Superior temporal gyrus (tissue), 1 donor: ENCODE measurements at regions not wholly inside any gene's neighbourhood (a gene's known extent, or its start where the extent isn't known, plus 50 kb on each side); places are given as distances from the start of the nearest gene placed in this dataset.
"Not testable (repeated sequence)": the region's sequence is repeated elsewhere in the genome, so short reads cannot be mapped to it uniquely, and the experiment has no call there.

Source experiments
- DNase-seq: peaks from one replicate; pipeline ENCODE4 v3.0.0-alpha.2; 2016; ENCODE audit errors: extremely low spot score

DNA sequence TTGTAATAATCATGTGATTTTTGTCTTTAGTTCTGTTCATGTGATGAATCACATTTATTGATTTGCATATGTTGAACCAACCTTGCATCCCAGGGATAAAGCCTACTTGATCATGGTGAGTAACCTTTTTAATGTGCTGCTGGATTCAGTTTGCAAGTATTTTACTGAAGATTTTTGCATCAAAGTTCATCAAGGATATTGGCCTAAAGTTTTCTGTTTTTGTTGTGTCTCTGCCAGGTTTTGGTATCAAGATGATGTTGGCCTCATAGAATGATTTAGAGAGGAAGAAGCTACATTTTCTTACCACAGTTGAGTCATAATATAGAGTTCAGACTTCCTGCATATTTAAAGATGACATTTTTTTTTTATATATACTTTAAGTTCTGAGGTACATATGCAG, 455.9 kb downstream of the PLPP3 start:
- DNase-seq: no peak

DNA sequence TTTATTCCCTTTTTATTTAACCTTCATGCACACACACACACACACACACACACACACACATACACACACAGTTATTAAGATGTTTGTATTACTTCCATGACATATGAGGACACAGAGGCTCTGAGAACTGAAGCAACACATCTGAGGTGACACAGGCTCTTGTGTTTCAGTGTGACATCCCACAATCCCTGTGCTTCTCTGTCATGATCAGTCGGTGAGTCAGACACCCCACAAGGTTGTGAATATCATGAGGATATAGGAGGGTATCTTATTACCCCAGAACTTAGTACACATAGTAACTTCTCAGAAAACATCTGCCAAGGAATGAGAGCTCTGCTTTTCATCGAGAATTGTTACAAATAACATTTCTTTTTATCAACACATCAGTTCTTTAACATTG, 459.3 kb downstream of the PLPP3 start:
- no peak for DNase-seq

GRCh38 chr1:56118676-56119075, 460.7 kb downstream of the PLPP3 start:
- not testable (repeated sequence) for DNase-seq

GRCh38 chr1:56115701-56116100, 463.7 kb downstream of the PLPP3 start:
- DNase-seq: no peak

- DNase-seq: no peak
Observed at GRCh38 chr1:56113679-56114078, 465.7 kb downstream of the PLPP3 start.

DNA sequence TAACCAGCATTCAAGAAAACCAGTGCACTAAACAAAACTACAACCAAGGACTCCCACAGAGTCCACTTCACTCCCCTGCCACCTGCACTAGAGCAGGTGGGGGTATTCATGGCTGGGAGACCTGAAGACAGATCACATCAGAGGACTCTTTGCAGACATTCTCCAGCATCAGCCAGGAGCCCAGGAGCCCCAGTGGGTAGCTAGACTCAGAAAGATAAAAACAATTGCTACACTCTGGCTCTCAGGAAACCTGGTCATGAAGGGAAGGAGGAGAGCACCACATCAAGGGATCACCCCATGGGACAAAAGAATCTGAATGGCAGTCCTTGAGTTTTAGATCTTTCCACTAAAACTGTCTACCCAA, 472.1 kb downstream of the PLPP3 start:
- DNase-seq: no peak

- DNase-seq: no peak
Observed at GRCh38 chr1:56106531-56107274, 472.7 kb downstream of the PLPP3 start.

DNA sequence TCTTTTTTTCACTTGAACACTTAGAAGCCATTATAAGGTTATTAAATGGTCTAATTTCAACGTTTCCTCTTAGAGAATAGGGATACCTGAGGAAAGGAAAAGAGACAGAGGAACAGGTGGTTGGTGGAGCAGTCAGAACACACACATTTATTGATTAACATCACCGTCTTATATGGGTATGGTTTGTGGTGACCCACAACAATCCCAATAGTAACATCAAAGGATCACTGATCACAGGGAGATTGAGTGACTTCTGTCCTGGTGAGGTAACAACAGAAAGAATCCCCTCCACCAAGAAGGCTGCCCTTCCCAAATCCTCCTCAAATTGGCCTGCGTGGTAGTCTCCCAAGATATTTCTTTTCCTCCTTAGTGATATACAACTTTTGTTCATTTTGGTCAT, 474.0 kb downstream of the PLPP3 start:
- no peak for DNase-seq

DNA sequence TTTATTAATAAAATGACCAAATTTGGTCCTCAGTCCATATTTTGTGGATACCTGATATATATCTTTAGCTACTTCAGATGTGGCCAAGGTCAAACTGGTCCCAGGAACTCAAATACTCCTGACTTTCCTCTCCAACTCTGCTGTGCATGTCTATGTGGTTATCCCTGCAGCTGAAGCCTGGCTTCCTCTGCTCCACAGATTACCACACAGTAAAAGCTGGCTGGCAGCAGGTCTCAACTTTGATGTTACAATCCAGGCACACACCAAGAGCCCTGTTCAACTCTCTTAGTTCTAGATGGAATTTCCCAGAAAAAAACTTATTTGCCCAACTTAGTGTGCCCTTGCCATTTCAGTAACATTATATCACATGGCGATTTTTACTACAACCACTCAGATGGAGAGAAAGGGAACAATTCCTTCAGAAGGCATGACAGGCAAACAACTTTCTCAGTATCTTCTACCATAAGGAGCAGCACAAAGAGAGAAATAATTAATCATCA, 479.5 kb downstream of the PLPP3 start:
- no peak for DNase-seq

DNA sequence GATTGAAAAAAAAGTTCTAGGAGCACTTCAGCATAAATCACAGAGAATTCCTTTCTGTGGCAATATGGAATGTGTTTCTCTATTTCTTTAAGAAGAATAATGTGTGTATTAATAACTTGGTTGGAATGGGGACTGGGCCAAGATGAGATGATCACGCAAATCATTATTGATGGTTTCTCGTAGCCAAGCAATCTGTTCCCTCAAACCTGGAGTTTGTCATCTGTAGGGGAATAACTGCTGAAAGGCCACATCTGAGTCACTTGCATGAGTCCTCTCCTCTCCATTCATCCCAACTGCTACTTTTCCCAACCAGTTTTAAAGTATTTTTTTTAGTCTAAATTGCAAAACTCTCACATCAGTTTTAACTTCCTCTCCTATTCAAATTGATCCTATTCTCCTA, 480.4 kb downstream of the PLPP3 start:
- no peak for DNase-seq

DNA sequence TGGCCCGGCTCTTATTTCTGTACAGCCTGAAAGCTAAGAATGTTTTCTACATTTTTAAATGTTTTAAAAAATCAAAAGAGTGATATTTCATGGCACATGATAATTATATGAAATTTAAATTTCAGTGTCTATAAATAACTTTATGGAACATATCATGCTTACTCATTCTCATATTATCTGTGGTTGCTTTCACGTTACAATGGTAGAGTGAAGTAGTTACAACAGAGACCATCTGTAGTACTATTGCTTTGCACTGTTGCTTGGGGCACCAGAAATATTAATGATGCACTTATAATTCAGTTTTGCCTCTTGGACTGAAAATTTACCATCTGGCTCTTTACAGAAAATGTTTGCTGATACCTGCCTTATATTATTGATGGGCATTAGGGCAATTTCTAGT, 481.6 kb downstream of the PLPP3 start:
- DNase-seq: no peak

DNA sequence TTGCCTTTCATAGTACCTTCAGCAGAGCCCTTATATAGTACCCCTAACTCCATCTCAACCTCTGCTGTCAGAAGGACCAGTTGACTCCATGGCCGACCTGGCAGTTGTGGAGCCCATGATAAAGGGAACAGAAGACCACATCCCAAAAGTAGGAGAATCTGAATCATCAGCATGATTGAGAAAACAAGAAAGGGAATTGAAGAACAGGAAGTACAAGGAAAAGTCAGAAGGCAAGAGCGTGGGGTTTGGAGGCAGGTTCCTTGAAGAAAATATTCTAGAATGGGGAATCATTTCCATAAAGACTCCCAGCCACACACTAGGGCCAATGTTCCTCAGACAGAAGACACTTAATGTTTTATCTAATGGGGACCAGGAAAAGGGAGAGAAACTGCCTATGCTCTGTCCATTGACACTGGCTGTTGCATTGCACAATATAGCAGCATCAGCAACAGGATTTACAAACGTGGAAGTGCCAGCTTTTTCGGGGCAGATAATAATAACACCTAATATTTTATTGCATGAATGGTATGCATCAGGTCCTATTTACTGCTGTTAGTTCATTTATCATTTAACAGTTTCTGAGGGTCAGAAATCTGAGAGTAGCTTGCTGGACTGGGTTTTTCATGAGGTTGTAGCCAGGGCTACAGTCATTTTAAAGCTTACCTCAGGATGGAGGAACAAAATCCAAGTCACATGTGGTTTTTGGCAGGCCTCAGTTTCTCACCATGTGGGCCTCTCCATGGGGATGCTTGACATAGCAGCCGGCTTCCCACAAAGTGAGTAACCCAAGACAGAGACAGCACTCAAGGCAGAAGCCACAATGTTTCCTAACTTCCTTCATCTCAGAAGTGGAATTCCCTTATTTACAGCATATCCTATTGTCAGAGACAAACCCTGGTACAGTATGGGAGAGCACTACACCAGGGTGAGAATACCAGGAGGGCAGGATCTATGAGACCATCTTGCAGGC, 483.4 kb downstream of the PLPP3 start:
- no peak for DNase-seq

GRCh38 chr1:56094168-56094567, 485.2 kb downstream of the PLPP3 start:
- DNase-seq: no peak

DNA sequence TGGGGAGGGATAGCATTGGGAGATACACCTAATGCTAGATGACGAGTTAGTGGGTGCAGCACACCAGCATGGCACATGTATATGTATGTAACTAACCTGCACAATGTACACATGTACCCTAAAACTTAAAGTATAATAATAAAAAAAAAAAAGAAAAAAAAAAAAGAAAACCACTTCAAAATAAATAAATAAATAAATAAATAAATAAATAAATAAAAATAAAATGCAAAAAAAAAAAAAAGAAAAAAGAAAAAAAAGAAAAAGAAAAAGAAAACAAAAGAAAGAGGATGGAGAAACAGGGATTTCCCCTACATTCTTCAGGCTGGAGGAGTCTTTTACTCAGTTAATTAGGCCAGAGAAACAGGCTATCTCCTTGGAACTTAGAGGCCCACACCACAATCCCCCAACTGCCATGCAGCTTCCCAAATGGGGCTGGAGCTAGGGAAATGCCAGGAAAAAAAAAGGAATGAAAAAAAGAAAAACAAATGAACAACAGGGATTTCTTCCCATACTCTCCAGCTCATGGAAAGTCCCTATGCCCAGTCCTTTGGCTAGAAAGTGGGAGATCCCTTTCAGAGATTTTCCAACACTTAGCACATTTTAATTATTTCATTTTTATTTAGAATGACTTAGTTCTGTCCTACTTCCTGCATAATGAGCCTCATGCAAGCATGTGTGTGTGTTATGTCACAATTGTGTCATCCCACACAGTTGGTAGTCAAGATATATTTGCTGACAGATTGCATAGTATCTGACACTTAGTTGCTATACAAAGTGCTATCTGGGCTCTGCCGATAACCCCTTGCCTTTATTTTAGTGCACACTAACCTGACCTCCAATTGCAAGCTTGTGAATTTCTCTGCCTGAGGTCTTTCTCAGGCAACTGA, 486.4 kb downstream of the PLPP3 start:
- no peak for DNase-seq

DNA sequence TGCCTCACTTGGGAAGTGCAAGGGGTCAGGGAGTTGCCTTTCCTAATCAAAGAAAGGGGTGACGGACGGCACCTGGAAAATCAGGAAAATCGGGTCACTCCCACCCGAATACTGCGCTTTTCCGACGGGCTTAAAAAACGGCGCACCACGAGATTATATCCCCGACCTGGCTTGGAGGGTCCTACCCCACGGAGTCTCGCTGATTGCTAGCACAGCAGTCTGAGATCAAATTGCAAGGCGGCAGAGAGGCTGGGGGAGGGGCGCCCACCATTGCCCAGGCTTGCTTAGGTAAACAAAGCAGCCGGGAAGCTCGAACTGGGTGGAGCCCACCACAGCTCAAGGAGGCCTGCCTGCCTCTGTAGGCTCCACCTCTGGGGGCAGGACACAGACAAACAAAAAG, 489.5 kb downstream of the PLPP3 start:
- DNase-seq: not testable (repeated sequence)

GRCh38 chr1:56084246-56084645, 495.1 kb downstream of the PLPP3 start:
- no peak for DNase-seq

DNA sequence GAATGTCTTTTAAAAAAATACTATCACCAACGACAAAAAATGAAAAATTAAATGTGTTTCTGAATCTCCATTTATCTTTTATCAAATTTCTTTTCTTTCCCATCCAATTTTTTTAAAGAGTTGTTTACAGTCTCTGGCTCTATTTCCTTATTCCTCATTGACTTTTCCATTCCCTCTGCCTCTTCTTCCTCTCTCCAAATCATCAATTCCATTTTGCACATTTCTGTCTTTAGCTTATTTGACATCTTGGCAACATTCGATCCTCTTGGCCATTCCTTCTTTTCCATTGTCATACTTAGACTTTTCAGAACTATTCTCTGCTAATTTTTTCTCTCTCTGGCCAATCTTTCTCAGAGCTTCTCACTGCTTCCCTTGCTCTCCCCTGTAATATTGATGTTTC, 497.6 kb downstream of the PLPP3 start:
- DNase-seq: no peak

GRCh38 chr1:56081173-56081572, 498.2 kb downstream of the PLPP3 start:
- DNase-seq: no peak

- no peak for DNase-seq
Observed at GRCh38 chr1:56080123-56080522, 499.2 kb downstream of the PLPP3 start.

- no peak for DNase-seq
Observed at GRCh38 chr1:56079391-56079790, 500.0 kb downstream of the PLPP3 start.

GRCh38 chr1:56077206-56077605, 502.2 kb downstream of the PLPP3 start:
- no peak for DNase-seq
